ENCODE measurements at regions not wholly inside any gene's neighbourhood (a gene's known extent, or its start where the extent isn't known, plus 50 kb on each side); places are given as distances from the start of the nearest gene placed in this dataset.

DNA sequence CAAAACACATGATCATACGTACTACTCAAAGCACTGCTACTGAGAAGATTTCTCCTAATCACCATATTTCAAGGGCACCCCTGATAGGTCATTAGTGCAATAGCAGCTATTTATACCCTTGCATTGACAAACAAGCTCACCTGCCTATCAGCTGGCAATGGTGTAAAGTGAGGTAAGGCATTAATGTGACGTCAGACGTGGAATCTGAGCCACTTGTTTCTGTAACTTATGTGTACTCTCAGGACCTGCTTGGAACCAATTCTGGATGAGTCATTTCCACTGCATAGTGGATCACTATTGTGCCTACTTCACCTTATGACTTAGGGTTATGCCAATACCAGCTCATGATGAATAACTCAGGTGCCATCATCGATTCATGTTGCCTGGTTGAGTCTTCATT, 628.5 kb upstream of the CELF2 start:
- TF ChIP-seq POLR2A (IDR thresholded peaks at IDR 0.05; ENCODE audit: low read depth, low read length) (no peak), EZH2 (IDR thresholded peaks at IDR 0.05; ENCODE audit: borderline replicate concordance, low read depth, low read length, severe bottlenecking) (no peak), FOS (IDR thresholded peaks at IDR 0.05; ENCODE audit: borderline replicate concordance, insufficient read depth, low read length) (no peak), POLR2AphosphoS5 (IDR thresholded peaks at IDR 0.05; ENCODE audit: insufficient read depth, low read depth, low read length) (no peak), MYC (IDR thresholded peaks at IDR 0.05; ENCODE audit: low read depth, low read length) (no peak), GATA2 (IDR thresholded peaks at IDR 0.05; ENCODE audit: insufficient read depth, insufficient read length, low read depth, low read length) (no peak)
- TF ChIP-seq, protein P1, sequence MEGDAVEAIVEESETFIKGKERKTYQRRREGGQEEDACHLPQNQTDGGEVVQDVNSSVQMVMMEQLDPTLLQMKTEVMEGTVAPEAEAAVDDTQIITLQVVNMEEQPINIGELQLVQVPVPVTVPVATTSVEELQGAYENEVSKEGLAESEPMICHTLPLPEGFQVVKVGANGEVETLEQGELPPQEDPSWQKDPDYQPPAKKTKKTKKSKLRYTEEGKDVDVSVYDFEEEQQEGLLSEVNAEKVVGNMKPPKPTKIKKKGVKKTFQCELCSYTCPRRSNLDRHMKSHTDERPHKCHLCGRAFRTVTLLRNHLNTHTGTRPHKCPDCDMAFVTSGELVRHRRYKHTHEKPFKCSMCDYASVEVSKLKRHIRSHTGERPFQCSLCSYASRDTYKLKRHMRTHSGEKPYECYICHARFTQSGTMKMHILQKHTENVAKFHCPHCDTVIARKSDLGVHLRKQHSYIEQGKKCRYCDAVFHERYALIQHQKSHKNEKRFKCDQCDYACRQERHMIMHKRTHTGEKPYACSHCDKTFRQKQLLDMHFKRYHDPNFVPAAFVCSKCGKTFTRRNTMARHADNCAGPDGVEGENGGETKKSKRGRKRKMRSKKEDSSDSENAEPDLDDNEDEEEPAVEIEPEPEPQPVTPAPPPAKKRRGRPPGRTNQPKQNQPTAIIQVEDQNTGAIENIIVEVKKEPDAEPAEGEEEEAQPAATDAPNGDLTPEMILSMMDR (IDR thresholded peaks at IDR 0.05; ENCODE audit: extremely low read depth in 1 of 2, insufficient read depth in 1 of 2, low read depth in 1 of 2, low read length in 2 of 2) = no peak
- TF ChIP-seq, protein P2, sequence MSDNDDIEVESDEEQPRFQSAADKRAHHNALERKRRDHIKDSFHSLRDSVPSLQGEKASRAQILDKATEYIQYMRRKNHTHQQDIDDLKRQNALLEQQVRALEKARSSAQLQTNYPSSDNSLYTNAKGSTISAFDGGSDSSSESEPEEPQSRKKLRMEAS (IDR thresholded peaks at IDR 0.05; ENCODE audit: insufficient read depth, insufficient read length) = no peak

Measured in endothelial cell of umbilical vein (primary cell).